Sigmoid colon (tissue), 6 donors: ENCODE measurements at regions not wholly inside any gene's neighbourhood (a gene's known extent, or its start where the extent isn't known, plus 50 kb on each side); places are given as distances from the start of the nearest gene placed in this dataset.

Experiments used
- DNase-seq: peaks from one replicate; pipeline ENCODE4 v3.0.0-alpha.2; 2019
- H3K27ac ChIP-seq, 4 donors: fragments of 200-600 bp; sonication (generic); one replicate each; pipeline ENCODE4 v1.5.1; 2016 to 2019; ENCODE audit warnings: mild to moderate bottlenecking in 1 of 4
- H3K27me3 ChIP-seq, 3 donors: fragments of 200-600 bp; sonication (generic); one replicate each; pipeline ENCODE4 v1.5.1; 2019; ENCODE audit warnings: mild to moderate bottlenecking in 1 of 3
- H3K36me3 ChIP-seq, 4 donors: fragments of 200-600 bp; sonication (generic); one replicate each; pipeline ENCODE4 v1.5.1; 2016 to 2019
- H3K4me1 ChIP-seq, 4 donors: fragments of 200-600 bp; sonication (generic); one replicate each; pipeline ENCODE4 v1.5.1; 2017 to 2019
- H3K4me3 ChIP-seq, 4 donors: fragments of 200-600 bp; sonication (generic); one replicate each; pipeline ENCODE4 v1.5.1; 2017 to 2019; ENCODE audit warnings: mild to moderate bottlenecking in 2 of 4, moderate library complexity in 1 of 4
- H3K9me3 ChIP-seq, 4 donors: fragments of 200-600 bp in 3 of 4; sonication (generic) in 3 of 4; one replicate each; pipeline versions ENCODE4 v1.5.1 to v1.6.1; 2013 to 2019
- EP300 ChIP-seq, 4 donors: sonication (generic); formaldehyde crosslinking; IDR thresholded peaks; one replicate each; pipeline ENCODE4 v1.6.1; 2017; ENCODE audit warnings: antibody characterized with exemption in 4 of 4
- POLR2A ChIP-seq, 2 donors: fragments of 450-650 bp; IDR thresholded peaks; one replicate each; pipeline ENCODE4 v1.6.1; 2016; ENCODE audit warnings: antibody characterized with exemption in 2 of 2, mild to moderate bottlenecking in 2 of 2, moderate library complexity in 2 of 2
- POLR2AphosphoS5 ChIP-seq, 4 donors: sonication (generic); formaldehyde crosslinking; IDR thresholded peaks; one replicate each; pipeline ENCODE4 v1.6.1; 2017; ENCODE audit warnings: antibody characterized with exemption in 4 of 4
- WGBS, 2 donors: extraction: QIAGEN DNeasy Blood & Tissue Kit; methylation state at CpG; one replicate each; pipeline ENCODE4 v1.1.7; 2013; 5-methylcytosine and 5-hydroxymethylcytosine counted together
- intact Hi-C: fragments of 100-400 bp; cut with DNase I; formaldehyde crosslinking; loops from one replicate; pipeline ENCODE4 v1.15.1; 2023
- TF ChIP-seq, protein P1 (sequence below), 4 experiments: fragments of 450-650 bp in 3 of 4; fragments of 200-600 bp in 1 of 4; IDR thresholded peaks; one replicate each; pipeline ENCODE4 v1.5.1; 2016 to 2019; ENCODE audit warnings: antibody characterized with exemption in 4 of 4, mild to moderate bottlenecking in 3 of 4, moderate library complexity in 2 of 4
- donor health status: healthy with polysubstance abuse.
- donor health status: healthy.

DNA sequence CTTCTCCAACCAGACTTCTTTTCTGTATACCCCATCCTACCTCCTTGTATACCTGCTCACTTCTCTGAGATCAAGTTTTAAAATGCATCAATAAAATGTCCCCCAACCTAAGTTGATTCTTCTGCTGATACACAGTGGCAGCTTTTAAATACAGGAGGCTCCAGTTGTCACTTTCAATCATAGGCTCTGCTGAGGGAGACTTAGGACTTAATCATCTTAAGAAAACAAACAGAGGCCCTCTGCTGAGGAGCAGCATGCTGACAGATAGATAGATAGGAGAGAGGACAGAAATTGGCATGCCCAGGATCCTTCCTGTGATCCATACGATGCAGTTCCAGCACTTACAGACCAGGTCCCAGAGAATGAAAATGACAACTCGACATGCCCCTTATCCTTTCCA is 311.0 kb upstream of the PROX1 start:
- Histone ChIP-seq H3K27me3 (no peaks in the 10 kb centered on the region), H3K9me3 (no peaks in the 10 kb centered on the region), H3K4me3 (no peak overlapping the region), H3K4me1 (no peaks in the 10 kb centered on the region), H3K36me3 (no peaks in the 10 kb centered on the region), H3K27ac (no peak overlapping the region)
- 77 to 89% methylated on average over 2 of the region's 2 CpGs for WGBS, 2 donors
- intact Hi-C loops: no loop called here
- TF ChIP-seq POLR2AphosphoS5 (IDR thresholded peaks at IDR 0.05) (no peak), EP300 (IDR thresholded peaks at IDR 0.05) (no peak), POLR2A (IDR thresholded peaks at IDR 0.05) (no peak)
- TF ChIP-seq, protein P1, sequence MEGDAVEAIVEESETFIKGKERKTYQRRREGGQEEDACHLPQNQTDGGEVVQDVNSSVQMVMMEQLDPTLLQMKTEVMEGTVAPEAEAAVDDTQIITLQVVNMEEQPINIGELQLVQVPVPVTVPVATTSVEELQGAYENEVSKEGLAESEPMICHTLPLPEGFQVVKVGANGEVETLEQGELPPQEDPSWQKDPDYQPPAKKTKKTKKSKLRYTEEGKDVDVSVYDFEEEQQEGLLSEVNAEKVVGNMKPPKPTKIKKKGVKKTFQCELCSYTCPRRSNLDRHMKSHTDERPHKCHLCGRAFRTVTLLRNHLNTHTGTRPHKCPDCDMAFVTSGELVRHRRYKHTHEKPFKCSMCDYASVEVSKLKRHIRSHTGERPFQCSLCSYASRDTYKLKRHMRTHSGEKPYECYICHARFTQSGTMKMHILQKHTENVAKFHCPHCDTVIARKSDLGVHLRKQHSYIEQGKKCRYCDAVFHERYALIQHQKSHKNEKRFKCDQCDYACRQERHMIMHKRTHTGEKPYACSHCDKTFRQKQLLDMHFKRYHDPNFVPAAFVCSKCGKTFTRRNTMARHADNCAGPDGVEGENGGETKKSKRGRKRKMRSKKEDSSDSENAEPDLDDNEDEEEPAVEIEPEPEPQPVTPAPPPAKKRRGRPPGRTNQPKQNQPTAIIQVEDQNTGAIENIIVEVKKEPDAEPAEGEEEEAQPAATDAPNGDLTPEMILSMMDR (IDR thresholded peaks at IDR 0.05): no peak
- no peak for DNase-seq

DNA sequence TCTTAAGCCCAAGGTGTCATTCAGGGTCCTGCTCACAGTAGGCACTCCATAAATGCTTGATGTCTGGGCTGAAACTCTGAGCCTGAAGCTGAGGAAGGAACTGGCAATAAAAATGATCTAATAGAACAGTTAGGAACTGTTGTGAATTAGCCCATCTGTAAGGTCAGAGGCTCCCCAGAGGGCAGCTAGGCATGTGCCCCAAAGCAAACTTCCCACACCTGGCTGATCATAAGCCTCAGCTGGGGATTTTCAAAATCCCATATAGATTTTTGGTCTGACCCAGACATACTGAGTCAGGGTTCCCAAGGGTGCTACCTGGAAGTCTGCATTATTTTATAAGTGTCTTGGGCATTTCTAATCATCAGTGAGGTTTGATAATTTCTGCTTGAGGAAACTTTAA is 309.4 kb upstream of the PROX1 start:
- H3K27ac ChIP-seq: no peak overlapping the region
- H3K27me3 ChIP-seq: no peaks in the 10 kb centered on the region
- no peaks in the 10 kb centered on the region for H3K4me1 ChIP-seq
- intact Hi-C loops: no loop called here
- TF ChIP-seq POLR2AphosphoS5 (IDR thresholded peaks at IDR 0.05) (no peak), EP300 (IDR thresholded peaks at IDR 0.05) (no peak), POLR2A (IDR thresholded peaks at IDR 0.05) (no peak)
- TF ChIP-seq, protein P1 (IDR thresholded peaks at IDR 0.05): no peak
- no peaks in the 10 kb centered on the region for H3K36me3 ChIP-seq
- H3K4me3 ChIP-seq: no peak overlapping the region
- no peak for DNase-seq
- H3K9me3 ChIP-seq: no peaks in the 10 kb centered on the region

DNA sequence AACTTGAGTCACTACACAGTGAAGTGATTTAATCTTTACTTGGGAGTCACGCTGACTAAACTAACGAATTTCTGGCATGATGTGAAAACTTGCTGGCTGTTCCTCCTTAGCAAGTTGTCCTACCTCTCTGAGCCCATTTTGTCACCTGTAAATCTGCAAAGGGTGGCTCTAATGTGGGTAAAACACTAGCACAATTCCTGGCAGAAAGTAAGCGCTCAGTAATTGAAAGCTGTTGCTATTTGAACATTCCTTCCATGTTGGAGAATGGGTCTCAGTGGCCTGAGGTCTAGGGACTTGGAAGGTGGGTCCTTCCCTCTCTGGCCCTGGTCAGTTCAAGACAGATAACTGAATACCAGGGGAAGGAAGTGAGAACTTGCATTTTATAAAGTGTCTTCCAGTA is 309.0 kb upstream of the PROX1 start:
- intact Hi-C loops: no loop called here
- Histone ChIP-seq H3K4me1 (no peaks in the 10 kb centered on the region), H3K4me3 (no peak overlapping the region), H3K27ac (no peak overlapping the region), H3K27me3 (no peaks in the 10 kb centered on the region), H3K9me3 (no peaks in the 10 kb centered on the region), H3K36me3 (no peaks in the 10 kb centered on the region)
- WGBS, 2 donors: 90 to 92% methylated on average over 3 of the region's 3 CpGs
- TF ChIP-seq POLR2A (IDR thresholded peaks at IDR 0.05) (no peak), POLR2AphosphoS5 (IDR thresholded peaks at IDR 0.05) (no peak), EP300 (IDR thresholded peaks at IDR 0.05) (no peak)
- TF ChIP-seq, protein P1 (IDR thresholded peaks at IDR 0.05): no peak
- DNase-seq: no peak

DNA sequence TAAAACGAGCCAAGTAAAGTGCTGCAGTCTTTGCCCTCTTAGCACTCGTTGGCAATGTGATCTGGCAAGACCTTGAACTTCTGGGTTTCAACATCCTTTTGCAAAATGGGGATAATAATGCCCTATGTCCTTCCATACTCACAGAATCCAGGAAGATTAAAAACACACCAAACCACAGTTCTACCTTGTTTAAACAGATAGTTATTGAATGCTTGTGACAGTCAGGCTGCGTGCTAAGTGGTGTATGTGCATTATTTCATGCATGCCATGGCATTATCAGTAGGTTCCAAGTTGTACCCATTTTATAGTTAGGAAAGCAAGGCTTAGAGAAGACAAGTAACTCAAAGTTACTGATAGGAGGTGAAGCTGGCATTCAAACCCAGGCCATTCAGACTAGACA is 308.6 kb upstream of the PROX1 start:
- Histone ChIP-seq H3K36me3 (no peaks in the 10 kb centered on the region), H3K9me3 (no peaks in the 10 kb centered on the region), H3K4me3 (no peak overlapping the region), H3K27me3 (no peaks in the 10 kb centered on the region), H3K27ac (no peak overlapping the region), H3K4me1 (no peaks in the 10 kb centered on the region)
- TF ChIP-seq EP300 (IDR thresholded peaks at IDR 0.05) (no peak), POLR2A (IDR thresholded peaks at IDR 0.05) (no peak), POLR2AphosphoS5 (IDR thresholded peaks at IDR 0.05) (no peak)
- TF ChIP-seq, protein P1 (IDR thresholded peaks at IDR 0.05): no peak
- intact Hi-C loops: no loop called here
- DNase-seq: no peak
- 39 to 51% methylated on average over 3 of the region's 3 CpGs for WGBS, 2 donors

DNA sequence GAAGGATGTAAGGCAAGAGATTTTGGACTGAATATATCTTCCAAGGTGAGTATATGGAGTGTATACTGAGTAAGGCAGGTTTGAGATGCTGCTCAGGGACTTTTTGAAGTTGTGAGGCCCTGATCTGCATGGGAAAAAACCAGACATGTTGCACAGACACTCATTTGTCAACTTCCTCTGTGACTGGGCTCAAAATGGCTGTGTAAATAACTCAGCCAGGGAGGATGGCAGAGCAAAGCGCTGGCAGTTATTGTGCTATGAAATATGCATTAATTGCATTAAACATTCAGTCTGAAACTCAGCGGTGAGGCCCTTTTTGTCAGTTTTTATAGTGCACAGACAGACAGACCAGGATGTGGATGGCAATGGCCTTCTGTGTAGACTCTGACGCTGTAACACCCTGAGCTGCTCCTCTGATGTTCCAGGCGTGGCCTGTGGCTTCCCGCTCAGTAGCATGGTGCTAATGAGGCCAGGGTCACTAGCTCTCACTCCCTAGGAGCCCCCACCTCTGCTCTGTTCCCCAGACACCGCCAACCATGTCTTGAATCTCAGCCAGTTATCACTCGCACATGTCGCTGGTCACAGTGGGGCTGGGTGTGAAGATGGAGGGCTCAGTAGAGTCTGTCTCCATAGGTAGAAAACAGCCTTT is 307.0 kb upstream of the PROX1 start:
- Histone ChIP-seq H3K4me3 (no peak overlapping the region), H3K36me3 (no peaks in the 10 kb centered on the region), H3K27me3 (no peaks in the 10 kb centered on the region), H3K4me1 (no peaks in the 10 kb centered on the region), H3K9me3 (no peaks in the 10 kb centered on the region), H3K27ac (no peak overlapping the region)
- no peak for DNase-seq
- TF ChIP-seq POLR2AphosphoS5 (IDR thresholded peaks at IDR 0.05) (no peak), EP300 (IDR thresholded peaks at IDR 0.05) (no peak), POLR2A (IDR thresholded peaks at IDR 0.05) (no peak)
- TF ChIP-seq, protein P1 (IDR thresholded peaks at IDR 0.05): no peak
- 80 to 89% methylated on average over 8 of the region's 8 CpGs for WGBS, 2 donors
- intact Hi-C loops: no loop called here
